ENCODE measurements at regions not wholly inside any gene's neighbourhood (a gene's known extent, or its start where the extent isn't known, plus 50 kb on each side); places are given as distances from the start of the nearest gene placed in this dataset.

DNA sequence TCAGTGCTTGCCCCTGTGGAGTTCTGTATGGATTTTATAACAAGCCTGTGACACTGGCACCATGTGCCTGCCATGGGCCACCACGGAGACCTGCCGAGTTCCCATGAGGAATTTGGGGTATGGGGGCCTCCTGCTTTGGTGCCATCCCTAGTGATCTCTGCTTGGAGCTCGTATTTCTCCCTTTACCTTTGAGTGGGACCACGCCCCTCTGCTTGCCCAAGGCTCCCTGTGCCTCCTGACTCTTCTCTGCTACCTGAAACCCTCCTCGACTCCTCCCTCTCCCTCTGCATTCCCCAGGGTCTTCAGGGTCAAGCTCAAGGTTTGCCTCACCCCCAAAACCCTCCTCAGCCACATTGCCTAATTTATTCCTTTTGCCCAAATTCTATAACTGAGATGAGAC lies 225.0 kb downstream of the BUB3 start:
- ChIA-PET CTCF (no interaction called here), POLR2A (no interaction called here)
- TF ChIP-seq BHLHE40 (IDR thresholded peaks at IDR 0.05; ENCODE audit: borderline replicate concordance) (no peak), NFRKB (IDR thresholded peaks at IDR 0.05) (no peak), TARDBP (IDR thresholded peaks at IDR 0.05) (no peak), FOXM1 (IDR thresholded peaks at IDR 0.05; ENCODE audit: borderline replicate concordance) (no peak), ARNT (IDR thresholded peaks at IDR 0.05) (no peak), ZNF384 (IDR thresholded peaks at IDR 0.05) (no peak), CTBP1 (IDR thresholded peaks at IDR 0.05; ENCODE audit: borderline replicate concordance) (no peak), HDGF (IDR thresholded peaks at IDR 0.05; ENCODE audit: borderline replicate concordance) (no peak), ELF4 (IDR thresholded peaks at IDR 0.05) (no peak), L3MBTL2 (conservative IDR thresholded peaks at IDR 0.05) (no peak), SUZ12 (IDR thresholded peaks at IDR 0.05) (no peak), SP1 (IDR thresholded peaks at IDR 0.05) (no peak), LEF1 (IDR thresholded peaks at IDR 0.05; ENCODE audit: borderline replicate concordance) (no peak), FOXA1 (IDR thresholded peaks at IDR 0.05) (no peak), FOXK2 (IDR thresholded peaks at IDR 0.05) (no peak)
- TF ChIP-seq, protein P1, sequence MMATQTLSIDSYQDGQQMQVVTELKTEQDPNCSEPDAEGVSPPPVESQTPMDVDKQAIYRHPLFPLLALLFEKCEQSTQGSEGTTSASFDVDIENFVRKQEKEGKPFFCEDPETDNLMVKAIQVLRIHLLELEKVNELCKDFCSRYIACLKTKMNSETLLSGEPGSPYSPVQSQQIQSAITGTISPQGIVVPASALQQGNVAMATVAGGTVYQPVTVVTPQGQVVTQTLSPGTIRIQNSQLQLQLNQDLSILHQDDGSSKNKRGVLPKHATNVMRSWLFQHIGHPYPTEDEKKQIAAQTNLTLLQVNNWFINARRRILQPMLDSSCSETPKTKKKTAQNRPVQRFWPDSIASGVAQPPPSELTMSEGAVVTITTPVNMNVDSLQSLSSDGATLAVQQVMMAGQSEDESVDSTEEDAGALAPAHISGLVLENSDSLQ (IDR thresholded peaks at IDR 0.05): no peak
- DNase-seq (ENCODE audit: extremely low spot score): no peak

DNA sequence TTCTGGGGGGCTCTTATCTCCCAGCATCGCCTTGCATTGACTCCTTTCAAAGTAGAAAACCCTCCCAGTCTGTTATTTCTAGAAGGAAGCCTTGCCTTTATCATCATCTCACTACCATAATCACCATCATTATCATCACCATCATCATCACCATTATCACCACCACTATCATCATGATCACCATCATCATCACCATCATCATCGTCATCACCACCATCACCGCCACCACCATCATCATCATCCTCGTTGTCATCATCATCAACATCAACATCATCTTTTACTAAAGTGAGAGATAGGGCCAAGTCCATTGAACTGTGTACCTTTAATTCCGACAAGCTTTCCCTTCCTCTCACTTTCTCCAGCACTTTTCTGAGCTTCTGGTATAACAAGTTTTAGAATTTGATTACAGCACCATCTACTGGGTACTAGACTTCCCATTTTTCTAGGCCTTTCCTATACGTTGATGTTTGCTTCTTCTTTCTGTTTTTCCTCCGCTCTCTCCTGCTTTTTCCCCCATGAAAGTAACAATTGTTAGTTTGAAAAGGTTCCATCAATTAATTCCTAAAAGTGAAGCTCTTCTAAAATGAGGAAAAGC lies 226.4 kb downstream of the BUB3 start:
- ChIA-PET POLR2A (no interaction called here), CTCF (interaction anchor here (0.6 kb wide), 1 partner anchor 666 kb away, joined by 3 read pairs; no protein-coding TSS in a partner anchor)
- TF ChIP-seq HDGF (IDR thresholded peaks at IDR 0.05; ENCODE audit: borderline replicate concordance) (no peak), TARDBP (IDR thresholded peaks at IDR 0.05) (no peak), LEF1 (IDR thresholded peaks at IDR 0.05; ENCODE audit: borderline replicate concordance) (no peak), SUZ12 (IDR thresholded peaks at IDR 0.05) (no peak), SP1 (IDR thresholded peaks at IDR 0.05) (no peak), BHLHE40 (IDR thresholded peaks at IDR 0.05; ENCODE audit: borderline replicate concordance) (no peak), ELF4 (IDR thresholded peaks at IDR 0.05) (no peak), FOXM1 (IDR thresholded peaks at IDR 0.05; ENCODE audit: borderline replicate concordance) (no peak), ARNT (IDR thresholded peaks at IDR 0.05) (no peak), ZNF384 (IDR thresholded peaks at IDR 0.05) (no peak)
- TF ChIP-seq, protein P1 (IDR thresholded peaks at IDR 0.05): no peak
- DNase-seq (ENCODE audit: extremely low spot score): no peak

DNA sequence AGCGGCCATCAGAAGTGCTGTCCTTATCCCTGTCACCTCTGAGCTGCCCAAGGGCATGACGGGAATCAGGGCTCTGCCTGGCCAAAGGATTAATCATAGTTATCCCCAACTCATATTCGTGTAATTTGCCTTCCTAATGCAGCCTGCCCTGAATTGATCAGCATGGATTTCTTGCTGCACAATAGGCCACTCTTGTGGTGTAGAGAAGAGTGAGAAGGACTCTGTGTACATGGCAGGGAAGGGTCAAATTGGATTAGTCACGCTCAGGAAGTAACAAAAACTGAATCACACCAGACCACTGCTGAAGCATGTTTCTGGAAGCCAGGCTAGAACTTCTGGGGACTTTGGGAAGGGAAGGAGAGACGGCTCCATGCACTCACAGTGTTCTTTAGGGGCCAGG lies 227.0 kb downstream of the BUB3 start:
- ChIA-PET POLR2A (no interaction called here), CTCF (no interaction called here)
- DNase-seq (ENCODE audit: extremely low spot score): no peak
- no peak for TF ChIP-seq CTBP1 (IDR thresholded peaks at IDR 0.05; ENCODE audit: borderline replicate concordance)
- TF ChIP-seq BHLHE40 (IDR thresholded peaks at IDR 0.05; ENCODE audit: borderline replicate concordance): no peak
- no peak for TF ChIP-seq FOXA1 (IDR thresholded peaks at IDR 0.05)
- TF ChIP-seq ELF4 (IDR thresholded peaks at IDR 0.05): no peak
- TF ChIP-seq SUZ12 (IDR thresholded peaks at IDR 0.05): no peak
- TF ChIP-seq FOXK2 (IDR thresholded peaks at IDR 0.05): no peak
- TF ChIP-seq ARNT (IDR thresholded peaks at IDR 0.05): no peak
- TF ChIP-seq TARDBP (IDR thresholded peaks at IDR 0.05): no peak
- no peak for TF ChIP-seq NFRKB (IDR thresholded peaks at IDR 0.05)
- TF ChIP-seq, protein P1 (IDR thresholded peaks at IDR 0.05): no peak
- no peak for TF ChIP-seq ZNF384 (IDR thresholded peaks at IDR 0.05)
- TF ChIP-seq SP1 (IDR thresholded peaks at IDR 0.05): no peak
- TF ChIP-seq LEF1 (IDR thresholded peaks at IDR 0.05; ENCODE audit: borderline replicate concordance): no peak
- no peak for TF ChIP-seq FOXM1 (IDR thresholded peaks at IDR 0.05; ENCODE audit: borderline replicate concordance)
- no peak for TF ChIP-seq L3MBTL2 (conservative IDR thresholded peaks at IDR 0.05)
- TF ChIP-seq HDGF (IDR thresholded peaks at IDR 0.05; ENCODE audit: borderline replicate concordance): no peak

DNA sequence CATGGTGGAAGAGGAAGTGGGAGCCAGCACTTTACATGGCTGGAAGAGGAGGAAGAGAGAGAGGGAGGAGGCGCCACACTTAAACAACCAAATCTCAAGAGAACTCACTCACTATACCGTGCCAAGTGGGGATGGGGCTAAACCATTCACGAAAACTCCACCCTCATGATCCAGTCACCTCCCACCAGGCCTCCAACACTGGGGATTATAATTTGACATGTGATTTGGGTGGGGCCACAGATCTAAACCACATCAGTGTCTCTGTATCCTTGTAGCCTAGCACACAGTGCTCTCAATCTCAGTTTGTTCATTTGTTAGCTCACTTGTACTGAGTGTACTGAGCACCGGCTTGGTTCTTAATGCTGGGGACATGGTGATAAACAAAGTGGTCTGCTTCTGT lies 228.3 kb downstream of the BUB3 start:
- TF ChIP-seq HDGF (IDR thresholded peaks at IDR 0.05; ENCODE audit: borderline replicate concordance): no peak
- TF ChIP-seq ZNF384 (IDR thresholded peaks at IDR 0.05): no peak
- TF ChIP-seq NFRKB (IDR thresholded peaks at IDR 0.05): no peak
- TF ChIP-seq TARDBP (IDR thresholded peaks at IDR 0.05): no peak
- TF ChIP-seq BHLHE40 (IDR thresholded peaks at IDR 0.05; ENCODE audit: borderline replicate concordance): no peak
- TF ChIP-seq ELF4 (IDR thresholded peaks at IDR 0.05): no peak
- TF ChIP-seq SUZ12 (IDR thresholded peaks at IDR 0.05): no peak
- no peak for TF ChIP-seq ARNT (IDR thresholded peaks at IDR 0.05)
- TF ChIP-seq, protein P1 (IDR thresholded peaks at IDR 0.05): no peak
- TF ChIP-seq FOXA1 (IDR thresholded peaks at IDR 0.05): no peak
- TF ChIP-seq L3MBTL2 (conservative IDR thresholded peaks at IDR 0.05): no peak
- no peak for TF ChIP-seq FOXK2 (IDR thresholded peaks at IDR 0.05)
- TF ChIP-seq FOXM1 (IDR thresholded peaks at IDR 0.05; ENCODE audit: borderline replicate concordance): no peak
- TF ChIP-seq CTBP1 (IDR thresholded peaks at IDR 0.05; ENCODE audit: borderline replicate concordance): no peak
- TF ChIP-seq LEF1 (IDR thresholded peaks at IDR 0.05; ENCODE audit: borderline replicate concordance): no peak
- no peak for TF ChIP-seq SP1 (IDR thresholded peaks at IDR 0.05)
- DNase-seq (ENCODE audit: extremely low spot score): no peak
- CTCF ChIA-PET: no interaction called here
- POLR2A ChIA-PET: no interaction called here

DNA sequence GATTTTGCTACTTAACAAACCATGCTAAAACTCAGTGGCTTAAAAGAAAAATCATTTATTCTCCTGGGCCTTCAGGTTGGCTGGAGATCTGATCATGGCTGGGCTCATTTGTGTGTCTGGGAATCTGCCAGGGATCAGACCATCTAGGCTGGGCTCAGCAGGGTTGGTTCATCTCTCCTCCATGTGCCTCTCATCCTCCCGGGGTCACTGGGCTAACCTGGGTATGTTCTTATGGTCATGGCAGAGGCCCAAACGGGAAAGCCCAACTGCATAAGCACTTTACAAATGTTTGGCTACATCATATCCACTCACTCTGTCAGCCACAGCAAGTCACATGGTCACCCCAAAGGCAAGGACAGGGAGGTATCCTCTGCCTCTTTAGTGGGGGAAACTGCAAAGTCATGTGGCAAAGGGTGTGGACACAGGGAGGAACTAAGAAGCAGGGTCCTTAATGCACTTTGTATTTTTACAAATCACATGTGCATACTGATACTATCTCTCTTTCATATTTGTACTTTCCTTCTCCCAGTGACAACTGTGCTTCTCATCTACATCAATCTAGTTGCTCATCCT lies 231.4 kb downstream of the BUB3 start:
- ChIA-PET POLR2A (no interaction called here), CTCF (no interaction called here)
- TF ChIP-seq TARDBP (IDR thresholded peaks at IDR 0.05): no peak
- no peak for TF ChIP-seq ZNF384 (IDR thresholded peaks at IDR 0.05)
- no peak for TF ChIP-seq LEF1 (IDR thresholded peaks at IDR 0.05; ENCODE audit: borderline replicate concordance)
- TF ChIP-seq BHLHE40 (IDR thresholded peaks at IDR 0.05; ENCODE audit: borderline replicate concordance): no peak
- no peak for TF ChIP-seq SP1 (IDR thresholded peaks at IDR 0.05)
- TF ChIP-seq FOXA1 (IDR thresholded peaks at IDR 0.05): no peak
- TF ChIP-seq CTBP1 (IDR thresholded peaks at IDR 0.05; ENCODE audit: borderline replicate concordance): no peak
- no peak for TF ChIP-seq ARNT (IDR thresholded peaks at IDR 0.05)
- TF ChIP-seq, protein P1 (IDR thresholded peaks at IDR 0.05): no peak
- no peak for DNase-seq (ENCODE audit: extremely low spot score)

Measured in HEK293T (cell line).